HG03378 (cell line): ENCODE measurements at regions not wholly inside any gene's neighbourhood (a gene's known extent, or its start where the extent isn't known, plus 50 kb on each side); places are given as distances from the start of the nearest gene placed in this dataset.
"Not testable (repeated sequence)": the region's sequence is repeated elsewhere in the genome, so short reads cannot be mapped to it uniquely, and the experiment has no call there.

Experiments
- ATAC-seq: cut with Tn5 transposase; IDR thresholded peaks from one replicate; pipeline ENCODE4 v1.9.1; 2021; ENCODE audit warnings: mild to moderate bottlenecking, moderate library complexity; ENCODE audit not compliant: unreplicated experiment

DNA sequence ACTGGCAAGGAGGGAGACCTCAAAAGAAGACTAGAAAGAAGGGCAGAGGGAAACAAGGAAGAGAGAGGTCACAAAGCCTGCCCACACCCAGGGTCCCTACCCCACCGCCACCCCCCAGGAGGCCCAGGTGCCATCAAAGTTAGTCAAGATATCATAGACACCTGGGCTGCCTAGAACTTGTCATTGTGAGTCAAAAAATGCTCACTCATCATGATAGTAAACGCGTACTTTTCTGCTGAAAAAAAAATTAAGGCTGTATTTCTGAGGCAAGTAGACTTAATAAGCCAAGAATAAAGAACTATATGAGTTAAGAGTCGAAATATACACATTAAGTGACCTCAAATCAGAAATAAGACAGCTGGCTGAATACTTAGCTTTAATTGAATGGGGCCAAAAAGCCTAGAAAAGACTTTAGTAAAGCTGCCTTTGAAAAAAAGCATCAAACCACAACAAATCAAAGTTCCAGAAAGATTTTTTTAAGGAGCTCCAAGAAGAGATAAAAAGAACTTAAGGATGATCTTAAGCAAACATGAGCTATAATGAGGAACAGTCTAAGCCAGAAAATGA lies 415.5 kb upstream of the PPP2R3A start:
- no peak for ATAC-seq

DNA sequence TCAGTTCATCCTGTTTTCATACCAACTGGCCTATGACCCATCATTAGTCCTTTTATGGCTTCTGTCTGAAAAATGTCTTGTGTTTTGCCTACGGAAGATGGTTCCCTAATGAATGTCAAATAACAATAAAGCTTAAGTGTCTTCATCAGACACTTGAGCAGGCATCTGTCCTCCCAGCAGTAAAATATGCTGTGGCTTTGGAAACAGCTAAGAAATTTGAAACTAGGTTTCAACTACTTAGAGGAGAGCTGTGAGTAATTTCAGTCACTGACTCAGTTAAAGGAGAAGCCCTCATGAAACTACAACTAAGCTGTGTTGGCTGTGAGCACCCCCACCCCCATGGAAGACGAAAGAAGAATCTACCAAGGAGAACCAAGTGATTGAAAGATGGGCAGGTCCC lies 409.4 kb upstream of the PPP2R3A start:
- no peak for ATAC-seq

DNA sequence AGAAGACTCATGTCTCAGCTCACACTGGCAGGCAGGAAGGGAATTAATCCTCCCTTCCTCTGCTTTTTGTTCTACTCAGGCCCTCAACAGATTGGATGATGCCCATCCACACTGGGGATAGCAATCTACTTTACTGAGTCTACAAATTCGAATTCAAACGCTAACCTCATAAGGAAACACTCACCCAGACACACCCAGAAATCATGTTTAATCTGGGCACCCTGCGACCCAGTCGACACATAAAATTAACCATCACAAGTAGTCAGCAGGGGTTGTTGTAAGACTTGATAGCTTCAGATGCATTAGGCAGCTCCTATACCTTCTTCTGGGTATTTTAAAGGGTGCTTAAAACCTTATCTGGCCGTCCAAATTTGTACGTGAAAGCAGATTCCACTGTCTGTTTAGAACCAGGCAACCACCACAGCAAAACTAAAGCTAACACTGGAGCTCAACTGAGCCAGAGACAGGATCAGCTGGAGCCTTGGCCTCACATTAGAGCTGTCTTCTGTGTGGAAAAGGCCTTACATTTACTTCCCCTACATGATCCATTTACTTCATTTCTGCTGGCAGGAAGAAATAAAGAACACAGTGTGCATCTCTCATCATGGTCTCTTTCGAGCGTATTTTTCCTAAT lies 407.3 kb upstream of the PPP2R3A start:
- ATAC-seq = no peak

DNA sequence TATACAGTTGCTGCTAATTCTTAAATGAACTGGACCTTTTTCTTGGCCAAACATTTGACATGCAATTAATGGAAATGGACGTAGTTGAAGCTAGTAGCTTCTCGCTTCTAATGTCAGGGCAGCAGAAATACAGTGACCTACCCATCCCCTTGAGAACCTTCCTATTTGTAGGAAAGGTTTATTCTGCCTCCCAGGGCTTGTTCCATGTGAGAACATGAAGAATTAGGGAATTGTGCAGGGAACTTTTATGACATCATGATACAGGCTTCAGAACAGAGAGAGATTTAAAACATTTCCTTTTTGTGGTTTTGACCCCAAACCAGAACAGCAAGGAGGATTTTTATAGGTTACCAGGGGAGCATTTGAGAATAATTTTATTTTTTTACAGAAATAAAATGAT lies 406.6 kb upstream of the PPP2R3A start:
- no peak for ATAC-seq

DNA sequence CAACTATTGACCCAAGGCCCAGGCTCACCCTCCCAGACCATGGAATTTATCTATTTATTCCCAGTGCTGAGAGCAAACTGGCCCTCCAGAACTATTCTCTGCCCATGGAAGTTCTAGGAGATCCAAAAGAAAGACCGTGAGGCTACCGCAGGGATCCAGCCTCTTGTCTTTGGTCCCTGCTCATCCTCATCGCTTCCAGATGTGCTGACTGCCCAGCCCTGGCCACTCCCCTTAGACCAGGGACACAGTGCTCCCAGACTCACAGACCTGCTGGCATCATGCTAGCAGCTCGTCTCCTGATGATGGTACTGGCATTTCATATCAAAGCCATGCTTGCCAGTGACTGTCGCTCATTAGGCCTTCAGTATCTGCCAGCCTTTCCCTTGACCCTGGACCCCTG lies 405.7 kb upstream of the PPP2R3A start:
- no peak for ATAC-seq

DNA sequence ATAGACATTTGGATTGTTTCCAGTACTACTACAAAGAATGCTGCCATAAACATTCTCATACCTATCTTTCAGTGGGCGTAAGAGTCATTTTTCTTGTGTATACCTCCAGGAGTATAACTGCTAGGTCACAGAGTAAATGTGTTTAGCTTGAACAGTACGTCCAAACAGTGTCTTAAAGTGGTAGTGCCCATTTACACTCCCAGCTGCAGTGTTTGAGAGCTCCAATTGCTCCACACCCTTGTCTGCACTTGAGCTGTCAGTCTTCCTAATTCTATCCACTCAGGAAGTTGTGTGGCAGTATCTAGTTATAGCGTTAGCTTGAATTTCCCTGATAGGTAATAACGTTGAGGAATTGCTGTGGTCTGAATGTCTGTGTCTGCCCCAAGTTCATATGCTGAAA lies 404.7 kb upstream of the PPP2R3A start:
- ATAC-seq = no peak

DNA sequence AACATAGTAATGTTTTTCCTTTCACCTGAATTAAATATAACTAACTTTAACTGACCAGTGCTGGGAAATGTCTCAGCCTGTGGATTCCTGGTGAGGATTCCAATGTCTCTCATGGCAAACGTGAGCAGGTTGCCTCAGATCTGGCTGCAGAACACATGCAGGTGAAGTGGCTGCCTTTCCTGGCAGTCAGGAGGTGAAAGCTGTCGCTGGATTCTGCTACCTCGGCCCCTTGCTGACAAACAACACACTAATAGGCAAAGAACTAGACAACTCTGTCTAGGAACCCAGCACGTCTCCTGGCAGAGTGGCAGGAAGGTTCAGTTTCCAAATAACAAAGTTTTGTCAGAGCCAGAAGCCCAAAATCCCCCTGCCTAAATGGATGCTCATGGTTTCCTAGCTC lies 400.8 kb upstream of the PPP2R3A start:
- no peak for ATAC-seq

DNA sequence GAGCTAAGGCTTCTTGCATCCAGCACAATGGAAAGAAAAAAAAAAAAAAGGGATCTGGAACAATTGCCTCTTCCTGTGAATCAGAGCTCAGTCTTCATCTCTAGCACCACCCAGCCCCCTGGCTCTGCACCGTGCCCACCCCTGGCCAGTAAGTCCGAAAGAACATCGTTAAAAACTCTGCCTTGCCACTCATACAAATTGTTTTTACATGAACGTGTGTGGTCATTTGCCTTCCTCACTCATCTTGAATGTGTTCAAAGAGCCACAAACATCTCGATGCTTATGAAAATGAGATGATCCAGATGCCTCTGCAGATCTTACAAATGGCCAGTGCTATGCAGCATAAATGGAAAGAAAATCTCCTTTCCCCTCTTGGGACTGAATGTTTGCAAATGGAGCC lies 400.0 kb upstream of the PPP2R3A start:
- ATAC-seq = no peak

DNA sequence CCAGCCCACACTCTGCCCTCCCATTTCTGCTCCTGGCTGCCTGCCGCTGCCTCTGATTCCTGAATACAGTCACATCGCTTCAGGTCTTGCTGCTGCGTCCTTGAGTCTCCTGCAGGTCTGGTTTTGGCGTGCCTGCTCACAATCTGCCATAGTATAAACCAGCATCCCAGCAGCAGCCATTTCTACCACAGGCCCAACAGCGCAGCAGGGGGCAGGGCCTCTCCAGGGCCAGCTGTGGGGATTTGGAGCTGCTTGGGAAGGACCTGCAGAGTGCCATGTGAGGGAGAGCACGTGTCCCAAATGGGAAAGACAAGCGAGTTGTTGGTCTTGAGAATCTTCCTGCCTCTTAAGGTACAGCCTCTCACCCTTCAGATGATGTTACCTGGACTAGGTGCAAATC lies 398.3 kb upstream of the PPP2R3A start:
- ATAC-seq = no peak

DNA sequence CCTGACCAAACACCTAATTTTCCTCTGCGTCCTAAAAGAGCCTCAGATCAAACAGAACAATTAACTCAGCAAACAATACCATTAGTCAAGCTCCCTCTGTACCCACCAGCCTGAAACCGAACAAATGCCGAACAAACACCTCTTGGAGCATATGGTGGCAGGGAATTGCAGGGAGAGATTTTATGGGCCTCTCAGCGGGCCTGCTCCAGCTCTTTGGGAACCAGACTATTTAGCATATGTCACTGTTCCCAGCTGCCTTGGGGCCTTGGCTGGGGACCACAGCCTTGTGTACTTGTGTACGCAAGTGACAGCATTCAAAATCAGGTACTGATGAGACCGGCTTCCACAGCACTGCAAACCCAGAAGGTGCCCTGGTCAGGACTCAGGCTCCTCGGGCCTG lies 388.8 kb upstream of the PPP2R3A start:
- ATAC-seq = no peak

DNA sequence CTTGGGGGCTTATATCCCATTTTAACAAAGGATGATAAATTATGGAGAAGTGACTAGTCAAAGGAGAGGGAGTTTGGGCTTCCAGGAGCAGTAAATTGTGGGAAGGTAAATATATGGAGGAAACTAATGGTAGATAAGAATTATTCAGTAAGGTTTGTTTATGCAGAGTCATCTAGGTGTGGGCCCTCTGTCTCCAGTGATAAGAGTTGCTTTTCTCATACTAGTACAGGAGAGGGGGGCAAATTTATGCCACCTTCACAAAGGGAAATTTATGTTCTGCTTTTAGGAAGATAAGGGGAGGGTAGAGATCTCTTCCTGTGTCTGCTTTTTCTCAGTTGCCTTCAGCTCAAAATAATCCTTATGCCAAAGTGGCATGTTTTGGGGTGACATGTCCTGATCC lies 383.7 kb upstream of the PPP2R3A start:
- ATAC-seq = no peak

DNA sequence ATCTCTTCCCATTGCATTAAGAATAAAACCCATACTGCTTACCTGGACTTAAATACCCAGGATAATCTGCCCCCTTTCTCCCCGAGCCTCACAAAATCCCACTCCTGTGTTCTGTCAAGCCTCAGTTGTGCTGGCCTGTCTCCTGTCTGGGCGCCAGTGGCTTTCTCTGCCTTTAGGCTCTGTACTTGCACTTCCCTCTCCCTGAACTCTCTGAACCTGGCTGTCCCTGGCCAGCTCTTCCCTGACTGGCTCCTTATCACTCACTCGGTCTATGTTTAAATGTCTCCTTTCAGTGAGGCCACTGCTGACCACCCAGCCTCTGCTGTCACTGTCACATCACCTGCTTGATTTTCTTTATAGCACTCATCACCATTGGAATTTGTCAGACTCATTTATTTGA lies 382.7 kb upstream of the PPP2R3A start:
- no peak for ATAC-seq

DNA sequence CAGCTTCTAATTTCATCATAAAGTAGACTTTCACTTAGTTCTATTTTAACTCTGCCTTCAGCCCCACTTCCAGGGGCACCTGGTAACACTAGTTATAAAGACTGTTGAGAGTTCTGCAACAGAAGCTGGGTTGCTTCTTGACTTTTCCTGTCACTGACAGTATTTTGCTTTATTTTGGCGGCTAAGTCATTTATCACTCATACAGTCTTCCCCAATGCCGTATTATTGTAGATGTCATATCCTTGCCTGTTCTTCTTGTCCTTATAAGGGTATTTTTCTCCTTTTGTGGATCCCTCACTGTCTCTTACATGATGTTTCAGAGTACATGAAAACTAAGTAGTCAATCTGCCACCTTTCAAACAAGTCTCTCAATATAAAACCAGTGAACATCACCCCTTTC lies 369.0 kb upstream of the PPP2R3A start:
- ATAC-seq = no peak

DNA sequence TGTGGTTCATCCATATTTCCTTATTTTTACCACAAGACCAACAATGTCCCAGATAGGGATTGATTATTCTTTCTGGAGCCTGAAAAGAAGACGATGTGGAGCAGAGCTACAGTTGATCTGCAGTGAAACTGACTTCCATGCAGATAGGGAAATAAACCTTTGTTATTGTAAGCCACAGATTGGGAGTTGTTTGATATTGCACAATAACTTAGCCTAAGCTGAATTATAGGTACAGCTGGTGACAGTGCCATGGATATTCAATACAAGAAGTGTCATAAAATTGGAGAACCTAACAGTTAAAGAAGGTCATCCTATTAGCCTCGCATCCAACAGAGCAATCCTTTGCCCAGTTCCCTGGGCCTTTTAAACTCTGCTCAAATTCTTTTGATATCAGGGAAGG lies 367.7 kb upstream of the PPP2R3A start:
- no peak for ATAC-seq

DNA sequence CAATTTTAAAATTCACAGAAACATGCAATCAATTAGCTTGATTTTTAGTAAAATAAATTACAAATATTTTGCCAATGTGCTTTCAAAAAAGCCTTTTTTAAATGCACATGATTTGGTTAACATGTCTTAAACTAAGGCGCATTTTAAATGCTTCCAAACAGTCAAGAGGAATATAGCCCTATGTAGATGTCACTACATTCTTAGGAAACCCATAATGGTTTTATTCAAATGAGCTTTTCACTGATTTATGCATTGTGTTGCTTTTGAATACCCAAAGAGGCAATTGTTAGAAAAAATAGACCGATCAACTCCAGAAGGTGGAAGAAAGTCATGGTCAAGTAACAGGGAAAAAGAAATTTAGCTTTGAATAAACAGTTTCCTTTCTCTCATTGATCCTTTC lies 366.9 kb upstream of the PPP2R3A start:
- ATAC-seq = no peak

DNA sequence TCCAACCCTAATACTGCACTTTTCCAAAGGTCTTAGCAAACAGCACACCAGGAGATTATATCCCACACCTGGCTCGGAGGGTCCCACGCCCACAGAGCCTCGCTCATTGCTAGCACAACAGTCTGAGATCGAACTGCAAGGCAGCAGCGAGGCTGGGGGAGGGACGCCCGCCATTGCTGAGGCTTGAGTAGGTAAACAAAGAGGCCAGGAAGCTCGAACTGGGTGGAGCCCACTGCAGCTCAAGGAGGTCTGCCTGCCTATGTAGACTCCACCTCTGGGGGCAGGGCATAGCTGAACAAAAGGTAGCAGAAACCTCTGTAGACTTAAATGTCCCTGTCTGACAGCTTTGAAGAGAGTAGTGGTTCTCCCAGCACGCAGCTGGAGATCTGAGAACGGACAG lies 361.0 kb upstream of the PPP2R3A start:
- not testable (repeated sequence) for ATAC-seq

DNA sequence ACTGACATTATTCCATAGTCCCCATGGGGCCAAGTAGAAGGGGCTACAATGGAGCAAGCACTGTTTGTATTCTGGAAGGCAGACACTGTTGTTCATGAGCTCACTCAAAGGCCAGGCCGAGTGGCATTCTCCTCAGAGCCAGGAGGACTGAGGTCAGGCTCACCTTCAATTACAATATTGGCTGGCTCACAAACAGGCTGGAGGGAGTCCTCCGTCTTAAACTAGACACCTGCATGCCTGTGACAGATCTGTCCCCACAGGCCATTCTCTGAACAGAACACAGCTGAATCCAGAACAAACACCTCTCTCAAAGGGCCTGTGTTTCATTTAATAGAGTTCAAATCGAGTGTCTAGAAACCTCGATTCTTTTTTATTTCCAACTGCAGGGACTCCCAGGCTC lies 347.4 kb upstream of the PPP2R3A start:
- no peak for ATAC-seq

DNA sequence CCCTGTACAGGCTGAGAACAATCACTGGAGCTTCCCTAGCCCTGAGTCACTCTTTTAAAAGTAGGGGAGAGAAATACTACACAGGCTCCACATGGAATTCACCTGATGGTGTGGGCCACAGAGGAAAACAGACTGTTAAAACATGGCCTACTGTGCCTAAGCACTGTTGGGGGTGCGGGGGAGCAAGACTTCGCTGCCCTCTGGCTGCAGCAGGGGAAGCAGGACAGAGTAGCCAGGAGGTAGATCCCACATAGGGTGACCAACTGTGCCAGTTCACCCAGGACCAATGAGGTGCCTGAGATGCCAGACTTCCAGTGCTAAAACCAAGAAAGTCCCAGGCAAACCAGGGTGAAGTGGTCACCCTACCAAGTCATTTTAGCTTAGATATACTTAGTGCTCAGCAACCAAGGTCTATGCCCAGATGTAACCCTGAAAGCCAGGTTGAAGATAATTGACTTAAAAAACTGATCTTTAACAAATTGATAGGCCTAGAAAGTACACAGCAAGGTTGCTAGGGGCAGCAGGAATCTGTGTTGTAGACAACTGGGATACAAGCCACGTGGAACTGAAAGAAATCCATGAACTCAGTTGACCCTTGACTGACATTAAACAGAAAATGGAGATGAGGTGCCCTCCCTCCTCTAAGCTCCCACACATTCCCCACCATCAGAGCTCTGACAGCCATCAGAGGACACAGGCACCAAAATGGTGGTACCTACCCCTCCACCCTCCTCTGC lies 344.2 kb upstream of the PPP2R3A start:
- ATAC-seq = no peak

DNA sequence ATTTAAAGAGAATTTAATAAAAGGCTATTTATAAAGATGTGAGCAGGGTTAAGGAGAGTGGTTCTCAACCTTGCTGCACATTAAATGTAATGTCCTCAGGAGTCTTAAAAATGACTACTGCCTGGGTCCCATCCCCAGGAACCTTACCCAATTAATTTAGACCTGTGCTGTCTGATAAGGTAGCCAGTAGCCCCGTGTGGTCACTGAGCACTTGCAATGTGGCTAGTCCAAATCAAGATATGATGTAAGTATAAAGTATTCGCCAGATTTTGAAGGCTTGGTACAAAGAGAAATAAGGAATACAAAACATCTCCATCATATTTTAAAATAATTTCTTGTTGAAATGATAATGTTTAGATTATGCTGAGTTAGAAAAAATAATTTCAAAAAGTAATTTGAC lies 343.3 kb upstream of the PPP2R3A start:
- ATAC-seq = no peak

DNA sequence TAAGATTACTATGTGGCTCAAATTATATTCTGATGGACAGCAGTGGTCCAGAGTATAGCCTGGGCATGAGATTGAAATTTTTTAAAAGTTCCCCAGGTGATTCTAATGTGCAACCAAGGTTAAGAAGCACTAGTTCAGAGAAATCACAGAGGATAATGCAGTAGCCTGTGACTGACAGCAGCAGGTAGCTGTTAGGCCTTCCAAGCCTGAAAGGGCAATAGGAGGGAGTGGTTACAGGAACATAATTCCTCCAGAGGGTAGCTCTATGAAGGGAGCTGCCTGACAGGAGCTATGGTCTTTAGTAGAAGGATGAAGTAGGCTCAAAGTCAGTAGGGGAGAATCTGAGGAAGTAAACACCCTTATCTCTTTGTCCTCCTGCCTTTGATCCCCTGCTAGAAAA lies 342.9 kb upstream of the PPP2R3A start:
- no peak for ATAC-seq

DNA sequence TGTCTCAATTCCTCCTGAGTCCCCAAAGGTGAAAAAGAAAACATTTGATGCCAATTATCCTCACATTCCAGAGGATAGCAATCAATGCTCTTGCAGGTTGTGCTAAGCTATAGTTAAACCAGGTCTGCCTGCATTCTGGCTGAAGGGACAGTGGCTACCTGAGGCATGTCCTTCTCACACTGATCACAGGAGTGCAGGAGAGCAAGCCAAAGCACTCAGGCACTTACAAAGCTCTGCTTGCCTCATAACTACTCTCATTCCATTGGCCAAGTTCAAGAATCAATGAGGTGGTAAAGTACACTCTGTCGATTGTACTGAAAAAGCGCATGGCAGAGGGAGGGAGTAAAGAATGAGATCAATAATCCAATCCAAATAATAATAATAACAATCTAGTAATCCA lies 342.0 kb upstream of the PPP2R3A start:
- ATAC-seq = no peak

DNA sequence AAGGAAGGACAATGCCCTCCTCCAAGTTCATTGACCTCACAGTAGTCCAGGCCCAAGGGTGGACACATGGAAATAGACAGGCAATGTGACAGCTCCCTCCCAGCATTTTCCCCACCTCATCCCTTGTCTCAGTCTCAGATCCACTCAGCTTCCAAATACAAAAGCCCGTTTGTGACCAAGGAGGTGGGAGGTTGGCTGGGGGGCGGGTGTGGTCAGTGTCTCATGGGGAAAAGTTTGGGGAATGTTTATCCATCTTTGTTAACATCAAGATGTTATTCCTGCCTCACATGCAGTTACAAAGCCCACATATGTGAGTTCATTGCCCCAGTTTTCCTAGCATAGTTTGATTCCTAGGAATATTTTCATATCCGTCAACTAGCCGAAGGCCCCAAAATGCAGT lies 338.5 kb upstream of the PPP2R3A start:
- ATAC-seq = no peak
